ENCODE measurements at regions not wholly inside any gene's neighbourhood (a gene's known extent, or its start where the extent isn't known, plus 50 kb on each side); places are given as distances from the start of the nearest gene placed in this dataset.
"Not testable (repeated sequence)": the region's sequence is repeated elsewhere in the genome, so short reads cannot be mapped to it uniquely, and the experiment has no call there.

DNA sequence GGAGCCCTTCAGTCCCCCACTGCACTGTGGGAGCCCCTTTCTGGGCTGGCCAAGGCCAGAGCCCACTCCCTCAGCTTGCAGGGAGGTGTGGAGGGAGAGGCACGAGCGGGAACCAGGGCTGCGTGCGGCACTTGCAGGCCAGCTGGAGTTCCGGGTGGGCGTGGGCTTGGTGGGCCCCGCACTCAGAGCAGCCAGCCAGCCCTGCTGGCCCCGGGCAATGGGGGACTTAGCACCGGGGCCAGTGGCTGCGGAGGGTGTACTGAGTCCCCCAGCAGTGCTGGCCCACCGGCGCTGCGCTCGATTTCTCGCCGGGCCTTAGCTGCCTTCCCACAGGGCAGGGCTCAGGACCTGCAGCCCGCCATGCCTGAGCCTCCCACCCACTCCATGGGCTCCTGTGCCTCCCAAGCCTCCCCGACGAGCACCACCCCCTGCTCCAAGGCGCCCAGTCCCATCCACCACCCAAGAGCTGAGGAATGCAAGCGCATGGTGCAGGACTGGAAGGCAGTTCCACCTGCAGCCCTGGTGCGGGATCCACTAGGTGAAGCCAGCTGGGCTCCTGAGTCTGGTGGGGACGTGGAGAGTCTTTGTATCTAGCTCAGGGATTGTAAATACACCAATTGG, 776.2 kb downstream of the KCTD8 start:
- not testable (repeated sequence) for DNase-seq

DNA sequence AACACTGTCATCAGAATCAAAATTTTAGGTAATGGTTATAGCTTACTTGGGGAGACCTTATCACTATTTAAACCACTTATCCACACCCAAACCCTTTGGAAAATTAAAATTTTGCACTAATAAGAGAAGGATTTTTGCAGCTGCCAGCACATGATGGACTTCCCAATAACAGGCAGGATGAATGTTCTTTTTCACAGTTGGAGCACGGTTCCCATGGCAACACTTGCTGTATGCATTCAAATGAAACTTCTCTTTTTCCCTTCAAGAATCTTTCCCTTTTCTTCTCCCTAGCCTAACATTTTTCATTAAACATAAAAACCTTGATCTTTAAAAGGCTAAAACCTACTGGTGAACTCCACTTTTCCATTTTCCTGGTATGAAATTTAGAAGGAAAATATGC, 768.2 kb downstream of the KCTD8 start:
- DNase-seq = no peak

DNA sequence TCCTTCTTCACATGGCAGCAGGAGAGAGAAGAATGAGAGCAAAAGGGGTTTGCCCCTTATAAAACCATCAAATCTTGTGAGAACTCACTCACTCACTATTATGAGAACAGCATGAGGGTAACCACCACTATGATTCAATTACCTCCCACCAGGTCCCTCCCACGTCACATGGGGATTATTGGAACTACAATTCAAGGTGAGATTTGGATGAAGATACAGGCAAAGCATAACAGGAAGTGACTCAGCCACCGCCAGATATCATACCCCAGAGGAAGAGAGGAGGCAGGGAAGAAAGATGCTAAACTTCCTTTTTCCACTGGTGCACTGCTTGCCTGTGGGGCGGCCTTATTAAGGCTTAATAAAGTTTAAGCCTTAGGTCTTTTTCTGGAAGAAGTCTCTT, 766.1 kb downstream of the KCTD8 start:
- no peak for DNase-seq

DNA sequence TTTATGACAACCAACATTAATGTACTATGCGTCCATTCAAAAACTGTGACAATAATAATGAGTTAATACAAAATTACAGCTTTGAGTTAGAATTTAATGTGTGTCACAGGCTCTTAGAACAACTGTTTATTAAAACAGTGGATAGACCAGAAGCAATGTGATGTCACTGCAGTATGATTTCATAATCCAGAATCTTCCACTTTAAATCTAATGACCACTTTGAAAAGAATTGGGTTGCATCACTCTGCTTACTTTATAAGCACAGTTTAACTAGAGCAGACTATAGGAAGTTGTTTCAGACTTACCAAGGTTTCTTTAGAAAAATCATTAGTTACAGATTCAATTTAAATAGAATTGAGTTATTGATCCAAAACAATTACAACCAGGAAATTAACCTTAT, 758.5 kb downstream of the KCTD8 start:
- DNase-seq = no peak

DNA sequence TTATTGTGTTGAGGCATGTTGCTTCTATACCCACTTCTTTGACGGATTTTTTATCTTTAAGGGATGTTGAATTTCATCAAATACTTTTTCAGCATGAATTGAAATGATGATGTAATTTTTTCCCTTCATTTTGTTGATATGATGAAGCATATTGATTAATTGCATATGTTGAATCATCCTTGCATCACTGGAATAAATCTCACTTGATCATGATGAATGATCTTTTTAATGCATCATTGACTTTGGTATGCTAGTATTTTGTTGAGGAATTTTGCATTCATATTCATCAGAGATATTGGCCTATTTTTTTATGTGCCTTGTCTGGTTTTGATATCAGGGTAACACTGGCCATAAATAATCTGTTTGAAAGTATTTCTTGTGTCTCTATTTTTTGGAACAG, 754.7 kb downstream of the KCTD8 start:
- DNase-seq = no peak

DNA sequence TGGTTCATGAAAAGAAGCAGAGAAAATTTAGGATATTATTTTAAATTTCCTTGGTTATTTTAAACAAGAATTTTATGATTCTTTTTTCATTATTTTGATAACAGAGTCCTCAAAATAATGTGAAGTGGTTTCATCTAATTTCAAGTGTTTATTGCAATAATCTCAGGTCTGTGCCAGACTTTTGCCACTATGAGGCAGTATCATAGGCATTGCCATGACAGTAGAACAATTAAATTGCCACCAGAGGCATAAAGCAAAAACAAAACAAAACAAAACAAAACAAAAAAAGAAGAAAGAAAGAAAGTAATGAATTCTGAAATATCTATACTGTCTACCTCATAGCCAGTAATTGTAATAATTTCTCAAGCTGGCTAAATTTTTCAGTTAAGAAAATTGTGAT, 739.2 kb downstream of the KCTD8 start:
- no peak for DNase-seq

DNA sequence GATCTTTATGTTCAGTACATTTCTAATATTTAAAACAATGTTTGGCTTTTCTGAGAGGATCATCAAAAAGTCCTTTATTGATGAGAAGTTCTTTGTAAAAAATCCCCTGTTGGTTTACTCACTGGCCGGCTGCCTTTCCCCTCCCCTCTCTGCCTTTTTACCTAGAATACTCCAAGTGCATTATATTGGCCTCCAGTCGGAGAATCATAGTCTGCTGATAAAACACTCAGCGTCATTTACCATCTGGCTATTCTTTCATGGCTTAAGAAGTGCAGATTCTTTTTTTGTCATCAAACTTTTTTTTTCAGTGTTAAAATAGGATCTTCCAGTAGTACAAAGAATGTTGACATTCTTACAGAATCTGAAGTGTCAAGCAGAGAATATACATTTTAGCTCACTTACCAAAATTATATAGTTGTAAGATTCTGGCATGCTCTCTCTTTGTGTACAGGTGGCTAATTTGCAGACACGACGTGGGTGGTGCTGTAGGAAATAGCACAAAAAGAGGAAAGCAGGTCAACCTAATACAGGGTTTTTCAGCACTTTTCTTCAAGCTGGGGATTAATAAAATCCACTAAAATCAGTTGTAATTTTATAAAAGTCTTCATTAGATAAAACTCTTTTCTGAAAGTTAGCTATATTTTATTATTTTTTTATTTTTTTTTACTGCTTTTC, 731.8 kb downstream of the KCTD8 start:
- no peak for DNase-seq

DNA sequence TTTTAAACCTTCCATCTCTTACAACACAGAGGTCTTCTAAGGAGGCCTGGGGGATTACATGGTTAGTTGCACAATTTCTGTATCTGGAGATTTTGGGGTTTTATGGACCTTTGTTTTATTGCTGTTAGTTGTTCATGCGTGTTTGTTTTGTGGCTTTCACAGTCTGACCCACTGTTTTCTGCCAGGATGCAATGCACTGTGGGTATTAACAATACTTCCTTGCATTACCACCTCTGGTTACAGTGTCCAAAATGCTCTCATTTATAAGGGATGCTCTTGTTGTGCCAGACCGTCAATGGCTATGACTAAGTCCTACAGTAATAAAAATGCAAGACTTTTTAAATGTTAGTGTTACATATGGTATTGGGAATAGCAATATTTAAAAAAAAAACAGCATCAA, 730.2 kb downstream of the KCTD8 start:
- no peak for DNase-seq

DNA sequence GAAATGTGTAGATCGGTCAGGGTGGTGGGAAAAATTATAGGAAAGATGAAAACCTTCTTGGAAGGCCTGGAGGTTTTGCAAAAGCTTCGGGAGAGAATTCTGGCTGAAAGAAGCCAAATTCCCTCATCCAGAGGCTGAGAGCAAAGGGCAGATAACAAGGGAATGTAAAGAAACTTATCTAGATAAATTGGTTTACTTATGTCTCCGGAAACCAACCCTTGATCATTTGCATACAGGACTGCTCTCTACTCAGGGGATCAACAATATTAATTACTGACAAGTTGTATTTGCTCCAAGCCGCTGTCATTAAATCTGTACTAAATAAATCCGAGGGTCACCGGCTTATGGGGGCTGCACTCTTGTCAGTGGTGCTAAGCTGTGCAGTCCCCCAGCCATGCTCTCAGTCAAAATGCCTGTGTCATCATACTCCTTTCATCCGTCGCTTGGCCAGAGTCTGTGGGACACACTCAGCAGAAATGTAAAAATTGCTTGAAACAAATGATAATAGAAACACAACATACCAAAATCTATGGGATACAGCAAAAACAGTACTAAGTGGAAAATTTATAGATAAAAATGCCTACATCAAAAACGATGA, 715.7 kb downstream of the KCTD8 start:
- no peak for DNase-seq

DNA sequence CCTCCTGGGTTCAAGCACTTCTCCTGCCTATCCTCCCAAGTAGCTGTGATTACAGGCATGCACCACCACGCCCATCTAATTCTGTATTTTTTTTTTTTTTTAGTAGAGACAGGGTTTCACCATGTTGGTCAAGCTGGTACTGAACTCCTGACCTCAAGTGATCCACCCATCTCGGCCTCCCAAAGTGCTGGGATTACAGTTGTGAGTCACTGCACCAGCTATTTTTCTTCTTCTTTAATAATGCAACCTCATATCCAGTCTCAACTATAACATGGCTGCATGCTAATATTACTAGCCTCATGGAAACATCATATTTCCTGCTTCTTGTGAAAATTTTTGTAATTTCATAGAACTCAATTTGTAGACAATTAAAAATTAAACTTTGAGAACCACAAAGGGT, 706.5 kb downstream of the KCTD8 start:
- no peak for DNase-seq

DNA sequence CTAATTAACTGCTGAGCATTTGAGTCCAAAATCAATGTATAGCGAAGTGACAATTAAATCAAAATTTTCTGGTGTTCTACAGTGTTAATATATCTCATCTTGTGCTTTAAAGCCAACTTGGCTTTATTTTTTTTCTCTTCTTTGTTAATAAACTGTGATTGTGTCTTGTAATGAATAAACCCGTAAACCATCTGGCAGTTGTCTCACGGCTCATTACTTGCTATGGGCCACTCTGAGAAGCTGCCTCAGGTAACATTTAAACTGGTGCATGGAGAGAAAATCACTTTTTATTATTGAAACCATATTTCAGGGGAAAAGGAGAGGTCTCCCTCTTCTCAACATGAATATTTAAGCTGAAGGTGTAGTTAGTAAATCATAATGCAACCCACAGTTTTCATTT, 694.0 kb downstream of the KCTD8 start:
- DNase-seq = no peak

DNA sequence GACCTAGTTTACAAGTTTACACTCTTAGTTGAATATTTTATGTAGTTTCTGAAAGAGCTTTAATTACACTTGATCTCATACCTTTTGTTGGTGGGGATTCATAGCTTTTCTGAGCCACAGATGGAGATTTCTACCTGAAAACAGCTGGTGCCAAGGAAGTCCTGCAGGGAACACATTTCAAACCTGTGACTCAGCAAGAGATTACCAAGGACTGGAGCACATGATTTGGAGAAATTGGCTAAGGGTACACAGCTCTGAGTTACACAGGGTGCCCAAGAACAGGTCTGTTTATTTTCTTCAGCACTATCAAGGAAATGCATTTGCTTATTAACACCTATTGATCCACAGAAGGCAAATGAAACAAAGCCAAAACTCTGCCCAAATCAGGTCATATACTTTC, 691.5 kb downstream of the KCTD8 start:
- DNase-seq = no peak

DNA sequence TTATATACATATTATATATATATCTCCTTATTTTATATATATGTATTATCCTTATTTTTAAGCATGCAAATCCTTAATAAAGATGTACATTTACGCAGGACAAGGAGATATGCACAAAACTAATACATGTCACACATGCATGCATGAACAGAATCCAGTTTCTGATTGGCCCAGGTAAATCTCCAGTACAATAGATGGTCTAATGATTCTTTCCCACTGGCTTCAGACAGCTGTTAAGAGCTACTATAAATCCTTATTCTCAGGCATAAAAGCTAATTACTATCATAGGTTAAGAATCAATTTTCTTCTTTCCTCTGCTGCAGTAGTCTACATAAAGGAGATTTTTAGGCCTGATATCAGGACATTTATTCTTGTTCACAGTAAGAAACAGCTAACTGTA, 689.8 kb downstream of the KCTD8 start:
- no peak for DNase-seq

DNA sequence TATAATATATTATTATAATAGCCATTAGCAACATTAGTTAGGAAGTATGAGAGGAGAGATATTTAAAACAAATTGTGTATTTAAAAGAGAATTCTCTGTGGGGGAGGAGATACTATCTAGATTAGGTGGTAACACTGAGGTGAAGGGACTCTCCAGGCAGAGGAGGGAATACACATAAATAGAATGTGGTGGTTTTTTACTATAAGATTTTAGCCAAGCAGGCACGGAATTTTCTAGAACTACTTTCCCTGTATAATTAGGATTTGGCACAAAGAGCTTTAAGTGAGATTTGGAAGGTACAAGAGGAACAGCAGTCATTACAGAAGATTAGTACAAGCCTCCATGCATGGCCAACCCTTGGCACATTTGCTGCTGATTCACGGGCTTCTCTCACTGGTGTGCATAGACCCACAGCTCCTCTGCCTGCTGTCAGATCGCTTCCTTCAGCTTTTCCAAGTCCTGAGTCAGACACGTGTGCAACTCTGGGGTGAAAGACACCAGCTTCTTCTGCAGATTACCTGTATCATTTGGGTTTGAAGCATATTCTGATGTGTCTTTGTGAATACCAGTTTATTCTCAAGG, 685.5 kb downstream of the KCTD8 start:
- DNase-seq = no peak

DNA sequence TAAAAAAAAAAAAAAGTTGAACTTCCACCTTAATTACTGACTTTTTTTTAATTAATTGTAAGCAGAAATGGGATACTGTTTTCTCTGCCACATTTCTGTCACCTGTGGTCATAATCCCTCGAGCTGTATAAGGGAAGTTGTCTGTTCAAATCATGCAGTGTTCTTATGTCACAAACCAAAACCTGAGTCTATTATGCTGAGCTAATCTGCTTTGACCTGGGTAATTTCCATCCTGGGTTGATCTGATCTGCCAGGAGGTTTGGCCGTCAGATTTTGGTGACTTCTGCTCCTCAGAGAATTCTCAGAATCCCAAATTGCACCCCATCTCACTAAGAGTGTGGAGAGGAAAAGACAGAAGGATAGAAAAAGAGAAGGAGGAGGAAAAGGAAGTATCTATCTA, 683.1 kb downstream of the KCTD8 start:
- DNase-seq = no peak

DNA sequence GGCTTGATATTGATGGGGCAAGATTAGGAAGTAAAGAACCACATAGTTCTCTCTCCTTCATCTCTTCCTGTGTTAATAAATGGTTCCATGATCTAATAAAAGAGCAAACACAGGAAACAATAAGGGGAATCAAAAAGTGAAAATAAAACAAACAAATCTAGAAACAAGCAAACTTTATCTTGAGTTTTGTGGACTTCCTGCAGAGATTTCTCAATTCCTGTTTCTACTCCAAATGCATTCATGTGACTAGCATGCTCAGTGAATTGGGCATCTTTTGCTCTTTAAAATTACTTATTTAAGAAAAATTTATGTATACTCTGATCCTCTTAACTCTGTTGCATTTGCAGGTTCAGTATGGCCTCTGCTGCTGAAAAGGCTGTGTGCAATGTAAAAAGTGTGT, 682.0 kb downstream of the KCTD8 start:
- no peak for DNase-seq

DNA sequence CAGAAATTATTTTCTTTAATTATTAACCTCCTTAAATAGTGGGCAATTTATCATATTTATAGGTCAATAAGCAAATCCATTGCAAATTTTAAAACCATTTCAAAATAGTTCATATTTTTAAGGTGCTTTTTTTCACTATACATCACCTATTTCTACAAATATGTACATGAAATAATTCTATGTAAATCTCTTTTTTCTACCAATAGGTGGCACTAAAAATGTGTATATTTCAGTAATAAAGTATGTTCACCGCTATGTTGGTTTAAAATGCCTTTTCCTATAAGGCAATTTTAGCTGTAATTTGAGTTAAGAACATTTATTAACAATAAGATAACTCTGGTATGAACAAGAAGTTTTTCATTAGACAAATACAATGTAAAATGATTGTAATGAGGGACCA, 672.2 kb downstream of the KCTD8 start:
- DNase-seq = no peak

DNA sequence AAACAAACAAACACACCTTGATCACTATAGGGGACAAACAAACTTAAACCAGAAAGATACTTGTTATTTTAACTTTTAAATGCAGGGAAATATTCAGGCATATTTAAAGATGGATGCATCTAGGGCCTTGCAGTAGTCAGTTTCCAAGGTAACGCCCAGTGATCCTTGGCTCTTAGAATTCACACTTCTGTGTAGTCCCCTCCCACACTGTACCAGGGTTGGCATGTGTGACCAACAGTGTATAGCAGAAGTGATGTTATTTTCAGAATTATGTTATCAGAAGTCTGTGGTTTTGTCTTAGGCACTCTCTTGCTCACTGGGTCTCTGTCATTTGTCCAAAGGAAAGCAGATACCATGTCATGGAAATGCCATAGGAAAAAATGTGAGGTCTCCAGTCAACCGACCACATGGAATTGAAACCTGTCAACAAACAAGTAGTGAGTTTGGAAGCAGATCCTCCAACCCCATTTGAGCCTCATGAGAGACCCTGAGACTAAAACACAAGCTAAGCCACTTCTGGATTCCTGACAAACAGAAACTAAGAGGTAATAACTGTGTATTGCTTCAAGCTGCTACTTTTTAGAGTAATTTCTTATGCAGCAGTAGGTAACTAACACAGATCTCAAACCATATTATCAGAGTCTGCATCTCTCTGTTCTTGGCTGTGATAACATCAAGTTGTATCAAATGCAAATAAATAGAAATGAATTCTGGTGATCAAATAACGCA, 670.3 kb downstream of the KCTD8 start:
- DNase-seq = no peak

DNA sequence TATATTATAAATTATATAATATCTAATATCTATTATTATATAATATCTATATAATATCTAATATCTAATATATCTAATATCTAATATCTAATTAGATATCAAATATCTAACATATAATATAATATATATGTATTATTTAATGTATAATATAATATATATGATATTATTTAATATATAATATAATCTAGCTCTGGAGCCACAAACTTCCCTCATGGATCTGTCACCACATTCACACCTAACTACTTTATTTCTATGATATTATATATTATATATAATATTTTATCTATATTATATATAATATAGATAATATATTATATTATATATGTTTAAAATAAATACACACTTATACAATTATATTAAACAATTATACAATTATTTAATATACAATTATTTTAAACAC, 667.5 kb downstream of the KCTD8 start:
- DNase-seq = no peak

DNA sequence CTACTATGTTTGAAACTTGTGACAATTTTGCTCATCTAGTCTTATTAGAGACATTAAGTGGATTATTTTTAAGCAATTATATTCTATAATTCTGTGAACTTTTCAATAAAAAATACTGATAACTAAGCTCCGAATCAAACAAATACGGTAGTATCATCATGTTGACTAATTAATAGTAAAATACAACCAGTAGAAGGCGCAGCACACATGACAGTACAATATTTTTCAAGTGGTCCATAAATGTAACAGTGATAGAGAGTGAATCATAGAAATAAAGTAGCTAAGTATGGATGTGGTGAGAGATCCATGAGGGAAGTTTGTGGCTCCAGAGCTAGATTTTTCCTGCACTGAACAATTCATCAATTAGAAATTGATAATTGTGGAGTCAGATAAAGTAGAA, 666.2 kb downstream of the KCTD8 start:
- DNase-seq = no peak

DNA sequence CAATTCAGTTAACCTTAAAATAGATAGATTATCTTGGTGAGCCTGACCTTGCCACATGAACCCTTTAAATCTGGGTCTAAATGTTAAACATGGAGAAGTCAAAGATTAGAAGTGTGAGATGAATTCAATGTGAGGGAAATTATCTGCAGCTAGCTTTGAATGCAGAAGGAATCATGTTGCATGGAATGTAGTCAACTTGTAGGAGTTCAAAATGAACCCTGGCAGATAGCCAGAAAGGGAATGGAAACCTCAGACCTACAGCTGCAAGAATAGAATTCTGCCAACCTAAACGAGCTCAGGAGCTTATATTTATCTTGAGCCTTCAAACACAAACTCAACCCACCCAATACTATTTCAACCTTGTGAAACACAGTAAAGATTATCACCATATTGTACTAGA, 632.5 kb downstream of the KCTD8 start:
- DNase-seq = no peak

DNA sequence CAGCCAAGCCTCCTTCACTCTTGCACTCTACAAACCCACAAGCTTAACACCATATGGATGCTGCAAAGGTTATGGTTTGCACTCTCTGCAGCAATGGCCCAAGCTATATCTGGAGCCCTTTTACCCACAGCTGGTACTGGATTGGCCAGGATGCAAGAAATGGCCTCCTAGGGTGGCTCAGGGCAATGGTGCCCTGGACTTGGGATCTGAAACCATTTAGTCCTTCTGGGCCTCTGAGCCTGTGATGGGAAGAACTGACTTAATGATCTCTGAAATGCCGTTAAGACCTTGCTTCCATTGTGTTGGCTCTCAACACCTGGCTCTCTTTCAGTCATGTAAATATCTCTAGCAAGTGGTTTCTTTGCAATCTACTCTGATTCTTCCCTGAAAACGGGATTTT, 626.0 kb downstream of the KCTD8 start:
- DNase-seq = no peak

DNA sequence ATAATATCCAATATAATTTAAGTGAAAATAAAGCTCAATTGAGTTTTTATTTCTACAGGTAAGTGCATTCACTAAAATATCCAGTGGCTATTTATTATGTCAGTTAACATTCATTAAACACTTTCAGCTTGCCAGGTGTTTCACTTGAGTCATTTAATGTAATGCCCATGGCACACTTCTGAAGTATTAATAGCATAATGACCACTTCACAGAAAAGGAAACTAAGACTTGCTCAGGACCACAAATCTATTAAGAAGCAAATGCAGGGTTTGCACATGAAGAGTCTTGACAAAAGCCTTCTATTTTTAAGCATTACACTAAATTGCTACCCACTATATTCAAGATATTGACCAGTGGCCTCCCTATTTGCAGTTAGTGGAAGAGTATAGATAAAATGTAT, 612.7 kb downstream of the KCTD8 start:
- DNase-seq = no peak

DNA sequence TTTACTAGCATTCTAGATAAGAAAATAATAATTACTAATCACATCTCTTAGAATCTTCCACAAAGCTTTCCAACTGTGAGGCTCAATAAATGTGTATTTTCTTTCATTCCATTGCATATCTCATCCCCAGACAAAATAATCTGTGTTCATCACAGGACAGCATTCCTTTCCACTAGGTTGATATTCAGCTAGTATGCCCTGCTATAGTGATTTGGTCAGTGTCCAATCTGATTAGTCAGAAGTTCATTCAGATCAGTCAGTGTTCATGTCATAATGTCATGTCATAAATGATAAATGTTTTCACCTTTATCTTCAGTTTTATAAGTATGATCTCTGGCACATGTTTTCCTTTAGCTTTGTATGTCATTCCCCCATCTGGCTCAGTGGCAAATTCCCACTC, 611.4 kb downstream of the KCTD8 start:
- no peak for DNase-seq

Data from T1000 (cell line).